IMR-90 (cell line): ENCODE measurements at regions not wholly inside any gene's neighbourhood (a gene's known extent, or its start where the extent isn't known, plus 50 kb on each side); places are given as distances from the start of the nearest gene placed in this dataset.
A peak's percentile ranks its signal among the peaks of the same experiment; 100 is the strongest.

ENCODE experiments used
- ATAC-seq: fragments of 200-7000 bp; cut with Tn5 transposase; 2 replicates; pipeline ENCODE4 v1.9.1; 2020; ENCODE audit warnings: low read depth, mild to moderate bottlenecking, moderate library complexity
- BruUV-seq: library from RNA; stranded (reverse); fragments of 400-500 nt; replicated peaks from 2 replicates; lab custom pipeline; 2021; lab: Mats Ljungman, UMichigan
- CTCF ChIA-PET: fragments of 300-600 bp; formaldehyde crosslinking; extraction: SDS; loops from one replicate; lab custom pipeline; 2021; ENCODE audit warnings: antibody characterized with exemption; lab: Yijun Ruan, JAX
- POLR2A ChIA-PET: fragments of 300-600 bp; sonication (Branson Sonifier 250); formaldehyde crosslinking; loops from one replicate; lab custom pipeline; 2022; ENCODE audit warnings: antibody characterized with exemption; ENCODE audit not compliant: unreplicated experiment; lab: Charles Lee
- DNase-seq: peaks from one replicate; pipeline ENCODE4 v3.0.0; 2013
- H2AFZ ChIP-seq: replicated peaks from 2 replicates; pipeline ENCODE3; 2013; ENCODE audit warnings: low read length, mild to moderate bottlenecking; ENCODE audit not compliant: poor library complexity
- H2AK5ac ChIP-seq: 2 replicates; pipeline ENCODE4 v1.6.1; 2013; ENCODE audit warnings: low read depth, low read length, inconsistent platforms
- H2AK9ac ChIP-seq: replicated peaks from 2 replicates; pipeline ENCODE3; 2013; ENCODE audit warnings: mild to moderate bottlenecking, low read depth, low read length, moderate library complexity; ENCODE audit not compliant: poor library complexity
- H2BK120ac ChIP-seq: 2 replicates; pipeline ENCODE4 v1.6.1; 2013; ENCODE audit warnings: low read depth, low read length, inconsistent platforms
- H2BK15ac ChIP-seq: 3 replicates; pipeline ENCODE4 v1.6.1; 2013; ENCODE audit warnings: low read depth, low read length, inconsistent platforms
- H2BK20ac ChIP-seq: 2 replicates; pipeline ENCODE4 v1.6.1; 2013; ENCODE audit warnings: low read depth, mild to moderate bottlenecking, inconsistent platforms, low read length, moderate library complexity
- H2BK5ac ChIP-seq: 2 replicates; pipeline ENCODE4 v1.6.1; 2013; ENCODE audit warnings: mild to moderate bottlenecking, low read depth, low read length, inconsistent platforms; ENCODE audit not compliant: poor library complexity, severe bottlenecking
- H3K14ac ChIP-seq: replicated peaks from 2 replicates; pipeline ENCODE4 v1.6.1; 2013; ENCODE audit warnings: low read depth, low read length, inconsistent platforms
- H3K18ac ChIP-seq: 2 replicates; pipeline ENCODE4 v1.6.1; 2013; ENCODE audit warnings: low read depth, low read length, control low read depth
- H3K23ac ChIP-seq: 2 replicates; pipeline ENCODE4 v1.6.1; 2013; ENCODE audit warnings: low read depth, low read length, inconsistent platforms
- H3K27ac ChIP-seq: 2 replicates; pipeline ENCODE4 v1.5.1; 2013; ENCODE audit warnings: mild to moderate bottlenecking, control low read depth, low read length; ENCODE audit not compliant: insufficient read depth
- H3K27me3 ChIP-seq: 2 replicates; pipeline ENCODE4 v1.6.1; 2013; ENCODE audit warnings: low read length; ENCODE audit not compliant: control insufficient read depth, insufficient read depth
- H3K36me3 ChIP-seq: 2 replicates; pipeline ENCODE4 v1.6.1; 2013; ENCODE audit warnings: low read length, mixed read lengths; ENCODE audit not compliant: control insufficient read depth, insufficient read depth
- H3K4ac ChIP-seq: 2 replicates; pipeline ENCODE4 v1.6.1; 2013; ENCODE audit warnings: low read depth, low read length, inconsistent platforms
- H3K4me1 ChIP-seq: 2 replicates; pipeline ENCODE4 v1.6.1; 2013; ENCODE audit warnings: low read length, mixed read lengths; ENCODE audit not compliant: control insufficient read depth, insufficient read depth
- H3K4me2 ChIP-seq: 2 replicates; pipeline ENCODE4 v1.6.1; 2013; ENCODE audit warnings: low read depth, mild to moderate bottlenecking, control low read depth, low read length, moderate library complexity
- H3K4me3 ChIP-seq: 2 replicates; pipeline ENCODE4 v1.5.1; 2013; ENCODE audit warnings: low read depth, mild to moderate bottlenecking, control low read depth, low read length, moderate library complexity; ENCODE audit not compliant: insufficient read depth
- H3K56ac ChIP-seq: 2 replicates; pipeline ENCODE4 v1.6.1; 2013; ENCODE audit warnings: low read length, inconsistent platforms; ENCODE audit not compliant: insufficient read depth; ENCODE audit errors: extremely low read depth
- H3K79me1 ChIP-seq, 2 experiments: 2 replicates each; pipeline ENCODE4 v1.6.1; 2013; ENCODE audit warnings: low read length in 2 of 2, inconsistent platforms in 1 of 2, low read depth in 1 of 2
- H3K9ac ChIP-seq: 2 replicates; pipeline ENCODE4 v1.6.1; 2013; ENCODE audit warnings: low read depth, low read length, control low read depth
- H3K9me1 ChIP-seq: 2 replicates; pipeline ENCODE4 v1.6.1; 2013; ENCODE audit warnings: low read length, inconsistent platforms; ENCODE audit not compliant: insufficient read depth
- H3K9me3 ChIP-seq: 2 replicates; pipeline ENCODE4 v1.6.1; 2013; ENCODE audit warnings: low read length; ENCODE audit not compliant: control insufficient read depth, insufficient read depth
- H4K20me1 ChIP-seq: 2 replicates; pipeline ENCODE4 v1.6.1; 2013; ENCODE audit warnings: low read length, inconsistent platforms; ENCODE audit not compliant: insufficient read depth
- H4K5ac ChIP-seq: 2 replicates; pipeline ENCODE4 v1.6.1; 2013; ENCODE audit warnings: mild to moderate bottlenecking, low read depth, low read length, control low read depth
- H4K8ac ChIP-seq, 2 experiments: 2 replicates each; pipeline ENCODE4 v1.6.1; 2013; ENCODE audit warnings: low read depth in 2 of 2, low read length in 2 of 2, control low read depth in 1 of 2, inconsistent platforms in 1 of 2
- H4K91ac ChIP-seq: 2 replicates; pipeline ENCODE4 v1.6.1; 2013; ENCODE audit warnings: low read depth, low read length, inconsistent platforms; ENCODE audit not compliant: insufficient read depth
- BHLHE40 ChIP-seq: fragments of 150-350 bp; IDR thresholded peaks from 2 replicates; pipeline ENCODE4 v1.6.1; 2016; ENCODE audit warnings: mild to moderate bottlenecking, low read depth, low read length
- CEBPB ChIP-seq: IDR thresholded peaks from 2 replicates; pipeline ENCODE4 v1.6.1; 2012; ENCODE audit warnings: low read depth, low read length, improper control_type of control experiment
- CHD1 ChIP-seq: IDR thresholded peaks from 2 replicates; pipeline ENCODE4 v1.6.1; 2012; ENCODE audit warnings: low read depth, low read length, improper control_type of control experiment
- CTCF ChIP-seq: conservative IDR thresholded peaks from 2 replicates; pipeline ENCODE4 v1.5.1; 2012; ENCODE audit warnings: mild to moderate bottlenecking, low read depth, low read length, improper control_type of control experiment
- FOS ChIP-seq: fragments of 150-350 bp; IDR thresholded peaks from 2 replicates; pipeline ENCODE4 v1.6.1; 2016; ENCODE audit warnings: low read depth, low read length
- MAFK ChIP-seq: IDR thresholded peaks from 2 replicates; pipeline ENCODE4 v1.6.1; 2012; ENCODE audit warnings: low read depth, low read length, improper control_type of control experiment
- MAZ ChIP-seq: IDR thresholded peaks from 2 replicates; pipeline ENCODE4 v1.6.1; 2012; ENCODE audit warnings: low read depth, mild to moderate bottlenecking, low read length, improper control_type of control experiment, moderate library complexity, borderline replicate concordance
- MXI1 ChIP-seq: IDR thresholded peaks from 2 replicates; pipeline ENCODE4 v1.6.1; 2012; ENCODE audit warnings: low read depth, mild to moderate bottlenecking, low read length, moderate library complexity, borderline replicate concordance
- NFE2L2 ChIP-seq: fragments of 150-350 bp; IDR thresholded peaks from 2 replicates; pipeline ENCODE4 v1.6.1; 2016; ENCODE audit warnings: low read depth, mild to moderate bottlenecking, low read length
- POLR2A ChIP-seq: IDR thresholded peaks from 2 replicates; pipeline ENCODE4 v1.6.1; 2012; ENCODE audit warnings: mild to moderate bottlenecking, low read depth, low read length
- RAD21 ChIP-seq: IDR thresholded peaks from 2 replicates; pipeline ENCODE4 v1.6.1; 2012; ENCODE audit warnings: low read length, improper control_type of control experiment
- RCOR1 ChIP-seq: IDR thresholded peaks from 2 replicates; pipeline ENCODE4 v1.6.1; 2012; ENCODE audit warnings: mild to moderate bottlenecking, low read length, improper control_type of control experiment; ENCODE audit not compliant: insufficient replicate concordance
- RFX5 ChIP-seq: IDR thresholded peaks from 2 replicates; pipeline ENCODE4 v1.8.0; 2012; ENCODE audit warnings: low read depth, mild to moderate bottlenecking, low read length, moderate library complexity
- SMC3 ChIP-seq: fragments of 150-350 bp; IDR thresholded peaks from 2 replicates; pipeline ENCODE4 v1.6.1; 2016; ENCODE audit warnings: low read depth, mild to moderate bottlenecking, antibody characterized with exemption, low read length, moderate library complexity
- WGBS, 2 experiments: methylation state at CpG; one replicate each; pipeline versions ENCODE4 v1.1.5 to v1.1.7; 2013; ENCODE audit warnings: missing lambda C conversion rate in 2 of 2; ENCODE audit not compliant: insufficient read length in 1 of 2; ENCODE audit errors: extremely low coverage in 2 of 2; 5-methylcytosine and 5-hydroxymethylcytosine counted together
- dilution Hi-C: fragments of 300-500 bp; cut with HindIII; formaldehyde crosslinking; loops from one replicate; pipeline ENCODE4 v1.14.3; 2018; ENCODE audit warnings: low sequenced_read_pairs; ENCODE audit not compliant: unreplicated experiment
- in situ Hi-C: fragments of 300-500 bp; cut with MboI; formaldehyde crosslinking; loops from 3 replicates; pipeline ENCODE4 v1.14.3; 2019; ENCODE audit warnings: low sequenced_read_pairs, inconsistent platforms, mixed read lengths
- intact Hi-C: fragments of 100-400 bp; cut with micrococcal nuclease; formaldehyde crosslinking; loops from 2 replicates; pipeline ENCODE4 v1.10.0; 2022
- TF ChIP-seq, protein P1 (sequence below): fragments of 150-350 bp; IDR thresholded peaks from 2 replicates; pipeline ENCODE4 v1.6.1; 2016; ENCODE audit warnings: low read depth, mild to moderate bottlenecking, low read length, moderate library complexity, borderline replicate concordance

DNA sequence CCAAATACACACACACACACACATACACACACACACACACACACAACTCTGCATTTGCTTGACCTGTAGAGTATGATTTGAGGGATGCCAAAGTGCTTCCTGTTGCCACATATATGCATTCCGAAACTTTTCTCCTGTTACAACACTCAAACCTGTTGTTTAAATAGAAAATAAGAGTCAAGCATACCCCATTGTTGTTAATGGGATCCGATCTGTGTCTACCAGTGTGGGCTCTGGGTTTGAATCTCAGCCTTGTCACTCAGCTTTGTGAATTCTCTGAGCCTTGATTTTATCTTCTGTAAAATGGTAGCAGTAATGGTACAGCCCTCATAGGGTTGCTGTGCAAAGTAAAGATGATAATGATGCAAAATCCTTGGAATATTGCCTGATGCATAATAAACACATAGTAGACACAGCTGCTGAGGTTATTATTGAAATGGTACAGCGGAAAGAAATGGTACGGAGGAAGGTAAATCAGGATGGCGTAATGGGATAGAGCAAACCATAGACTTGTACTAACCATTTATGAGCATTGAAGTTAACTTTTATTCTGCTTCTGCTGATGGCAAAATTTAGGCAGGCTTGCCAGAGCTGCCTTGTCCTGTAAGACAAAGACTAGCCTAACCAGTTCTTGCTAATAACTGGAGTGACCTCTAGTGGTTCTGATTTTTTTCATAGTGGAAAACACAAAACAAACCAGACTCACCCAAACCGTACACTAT is 113.5 kb upstream of the PHACTR1 start:
- no peak overlapping the region for H3K23ac ChIP-seq
- H2AK5ac ChIP-seq: no peak overlapping the region
- peak overlapping the region; percentile 60; the same call in 1 of the 2 replicates for H3K18ac ChIP-seq
- H3K9me3 ChIP-seq: no peaks in the 10 kb centered on the region
- no peak overlapping the region; the same call in 1 of the 2 replicates for H3K4ac ChIP-seq
- no peaks in the 10 kb centered on the region for H3K79me1 ChIP-seq
- no peaks in the 10 kb centered on the region for H3K9me1 ChIP-seq
- H3K4me3 ChIP-seq: no peak overlapping the region
- H2BK20ac ChIP-seq: peak overlapping the region; percentile 60; the same call in 1 of the 2 replicates
- dilution Hi-C loops: no loop called here
- no peak overlapping the region for H3K56ac ChIP-seq
- H3K4me2 ChIP-seq: no peak overlapping the region
- H2BK5ac ChIP-seq: no peak overlapping the region
- H3K4me1 ChIP-seq: peaks cover 5% of the 10 kb centered on the region
- DNase-seq (peak; percentile 77), ATAC-seq (peak; percentile 74)
- H4K91ac ChIP-seq: no peak overlapping the region
- H2AK9ac ChIP-seq: no peak overlapping the region
- no peak overlapping the region for H3K27ac ChIP-seq
- H2BK15ac ChIP-seq: 0 out of 3 replicates have a peak overlapping the region, but pooled peaks have one; percentile 12
- H4K5ac ChIP-seq: no peak overlapping the region
- intact Hi-C loops: loop anchor here (1.0 to 5.0 kb wide), 4 partner anchors 121 to 948 kb away; partner anchors contain the start of gene EDN1
- ChIA-PET POLR2A (interaction anchor here (0.7 kb wide), 1 partner anchor 308 kb away, joined by 3 read pairs; no protein-coding TSS in a partner anchor), CTCF (interaction anchor here (0.6 to 2.1 kb wide), 16 partner anchors 119 to 949 kb away, joined by 3 to 13 read pairs (median 3); partner anchors contain the start of gene EDN1)
- H3K27me3 ChIP-seq: no peaks in the 10 kb centered on the region
- H2BK120ac ChIP-seq: no peak overlapping the region; the same call in 1 of the 2 replicates
- in situ Hi-C loops: no loop called here
- no peak overlapping the region for H3K9ac ChIP-seq
- no peak overlapping the region for H3K14ac ChIP-seq
- H4K8ac ChIP-seq: no peak overlapping the region; a peak in 1 of 4 replicates
- BruUV-seq: no TSS peak
- H3K36me3 ChIP-seq: no peaks in the 10 kb centered on the region
- H2AFZ ChIP-seq: no peak overlapping the region
- no peaks in the 10 kb centered on the region for H4K20me1 ChIP-seq
- no CpG with 5 or more reads among the region's 6 CpGs for WGBS, 2 experiments
- TF ChIP-seq, protein P1, sequence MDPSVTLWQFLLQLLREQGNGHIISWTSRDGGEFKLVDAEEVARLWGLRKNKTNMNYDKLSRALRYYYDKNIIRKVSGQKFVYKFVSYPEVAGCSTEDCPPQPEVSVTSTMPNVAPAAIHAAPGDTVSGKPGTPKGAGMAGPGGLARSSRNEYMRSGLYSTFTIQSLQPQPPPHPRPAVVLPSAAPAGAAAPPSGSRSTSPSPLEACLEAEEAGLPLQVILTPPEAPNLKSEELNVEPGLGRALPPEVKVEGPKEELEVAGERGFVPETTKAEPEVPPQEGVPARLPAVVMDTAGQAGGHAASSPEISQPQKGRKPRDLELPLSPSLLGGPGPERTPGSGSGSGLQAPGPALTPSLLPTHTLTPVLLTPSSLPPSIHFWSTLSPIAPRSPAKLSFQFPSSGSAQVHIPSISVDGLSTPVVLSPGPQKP: no peak
- TF ChIP-seq CTCF (peak; percentile 74), BHLHE40 (no peak), MAZ (no peak), CEBPB (no peak), MAFK (no peak), FOS (no peak), NFE2L2 (no peak), POLR2A (no peak), RFX5 (no peak), SMC3 (peak; percentile 86), CHD1 (no peak), MXI1 (no peak), RCOR1 (no peak), RAD21 (peak; percentile 90)
